ENCODE measurements at regions not wholly inside any gene's neighbourhood (a gene's known extent, or its start where the extent isn't known, plus 50 kb on each side); places are given as distances from the start of the nearest gene placed in this dataset.

DNA sequence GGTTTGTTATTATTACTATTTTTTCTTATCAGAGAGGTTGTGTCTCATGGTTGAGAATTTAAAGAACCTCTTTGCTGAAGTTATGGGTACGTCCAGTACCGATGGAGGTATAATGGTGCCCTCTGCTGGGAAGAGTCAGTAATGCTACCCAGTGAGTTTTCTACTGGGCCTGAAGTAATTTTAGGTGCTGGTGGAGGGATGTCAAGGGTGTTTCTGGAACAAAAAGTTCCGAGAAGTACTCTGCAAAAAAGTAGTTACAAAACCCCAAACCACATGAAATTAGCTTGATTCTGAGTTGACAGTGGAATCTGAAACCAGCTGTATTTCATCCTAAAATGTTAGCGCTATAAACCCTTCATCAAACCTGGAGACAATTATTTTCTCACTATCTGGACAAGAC, 102.5 kb upstream of the MID1 start:
- no peak overlapping the region for H3K27ac ChIP-seq (ENCODE audit: low read depth)
- 26% methylated on average over 4 of the region's 4 CpGs for WGBS

DNA sequence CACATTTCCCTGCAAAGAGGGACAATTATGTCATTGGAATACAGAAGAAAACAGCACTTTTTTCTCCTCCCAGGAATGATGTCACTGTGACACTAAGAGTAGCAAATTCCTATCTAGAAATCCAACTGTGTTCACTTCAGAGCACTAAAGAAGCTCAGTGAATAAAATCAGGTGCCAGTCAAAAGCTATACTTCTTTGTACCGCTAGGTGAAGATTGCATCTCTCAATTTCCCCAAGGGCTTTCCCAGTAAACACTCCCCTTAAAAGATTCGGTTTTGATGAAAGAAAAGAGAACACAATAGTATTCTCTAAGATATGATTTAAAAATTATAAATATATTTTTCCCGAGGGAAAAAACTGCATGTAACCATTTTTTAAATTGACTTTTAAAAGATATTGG, 104.7 kb upstream of the MID1 start:
- 78% methylated on average over 3 of the region's 3 CpGs for WGBS
- H3K36me3 ChIP-seq (ENCODE audit: insufficient read depth) = no peaks in the 10 kb centered on the region
- DNase-seq (ENCODE audit: extremely low spot score) = no peak
- H3K4me3 ChIP-seq (ENCODE audit: low read depth, low read length) = no peak overlapping the region
- no peaks in the 10 kb centered on the region for H3K4me1 ChIP-seq (ENCODE audit: insufficient read depth)
- no peak overlapping the region for H3K27ac ChIP-seq (ENCODE audit: low read depth)

More for the DNA sequence above, 102.5 kb upstream of the MID1 start:
- Histone ChIP-seq H3K4me3 (ENCODE audit: low read depth, low read length) (no peak overlapping the region), H3K4me1 (ENCODE audit: insufficient read depth) (no peaks in the 10 kb centered on the region), H3K36me3 (ENCODE audit: insufficient read depth) (no peaks in the 10 kb centered on the region)
- no peak for DNase-seq (ENCODE audit: extremely low spot score)

DNA sequence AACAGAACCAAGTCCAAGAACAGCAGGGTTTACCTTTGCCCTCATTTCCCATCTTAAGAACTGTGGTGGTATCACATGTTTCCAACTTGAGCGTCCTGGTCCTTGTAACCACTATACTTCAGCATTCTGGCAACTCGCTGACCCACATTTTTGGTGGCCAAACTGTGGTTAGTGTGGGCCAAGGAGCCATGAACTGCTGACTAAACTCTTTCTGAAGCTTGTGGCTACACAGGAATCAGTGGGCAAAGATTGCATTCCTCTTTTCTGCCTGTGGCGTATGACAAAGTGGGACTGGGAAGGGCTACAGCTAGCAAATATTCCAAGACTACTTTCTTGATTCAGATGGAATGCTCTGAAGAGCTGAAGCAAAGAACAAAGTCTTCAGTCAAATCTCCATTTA, 106.3 kb upstream of the MID1 start:
- DNase-seq (ENCODE audit: extremely low spot score) = no peak
- Histone ChIP-seq H3K27ac (ENCODE audit: low read depth) (no peak overlapping the region), H3K36me3 (ENCODE audit: insufficient read depth) (no peaks in the 10 kb centered on the region), H3K4me1 (ENCODE audit: insufficient read depth) (no peaks in the 10 kb centered on the region), H3K4me3 (ENCODE audit: low read depth, low read length) (no peak overlapping the region)
- WGBS = 95% methylated on average over 3 of the region's 3 CpGs

DNA sequence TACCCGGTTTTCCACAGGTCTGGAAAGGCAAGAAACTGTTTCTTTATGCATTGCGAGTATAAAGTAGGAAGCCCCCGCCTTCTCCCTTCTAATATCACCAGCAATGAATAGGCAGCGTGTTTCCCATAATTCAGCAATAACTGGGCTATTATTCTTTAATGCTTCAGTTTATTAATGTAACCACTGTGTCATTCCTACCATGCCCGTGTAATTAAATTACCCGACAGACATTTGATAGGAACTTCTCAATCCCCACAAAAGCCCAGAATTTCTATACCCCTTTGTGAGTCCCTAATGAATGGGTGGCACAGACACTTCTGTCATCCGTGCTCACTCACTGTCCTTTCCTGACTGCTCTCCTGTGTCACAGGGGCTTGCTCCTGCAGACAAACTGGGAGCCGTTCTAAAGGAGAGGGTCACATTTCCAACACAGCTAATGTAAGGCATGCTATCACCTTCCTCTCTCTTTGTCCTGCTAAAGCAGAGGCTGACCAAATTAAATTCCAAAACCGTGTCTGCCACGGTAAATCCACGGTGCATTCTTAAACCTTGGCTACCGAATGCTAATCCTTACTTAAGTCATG, 108.5 kb upstream of the MID1 start:
- Histone ChIP-seq H3K4me1 (ENCODE audit: insufficient read depth) (no peaks in the 10 kb centered on the region), H3K4me3 (ENCODE audit: low read depth, low read length) (no peak overlapping the region), H3K27ac (ENCODE audit: low read depth) (no peak overlapping the region), H3K36me3 (ENCODE audit: insufficient read depth) (no peaks in the 10 kb centered on the region)
- no peak for DNase-seq (ENCODE audit: extremely low spot score)
- WGBS = 80% methylated on average over 12 of the region's 12 CpGs

DNA sequence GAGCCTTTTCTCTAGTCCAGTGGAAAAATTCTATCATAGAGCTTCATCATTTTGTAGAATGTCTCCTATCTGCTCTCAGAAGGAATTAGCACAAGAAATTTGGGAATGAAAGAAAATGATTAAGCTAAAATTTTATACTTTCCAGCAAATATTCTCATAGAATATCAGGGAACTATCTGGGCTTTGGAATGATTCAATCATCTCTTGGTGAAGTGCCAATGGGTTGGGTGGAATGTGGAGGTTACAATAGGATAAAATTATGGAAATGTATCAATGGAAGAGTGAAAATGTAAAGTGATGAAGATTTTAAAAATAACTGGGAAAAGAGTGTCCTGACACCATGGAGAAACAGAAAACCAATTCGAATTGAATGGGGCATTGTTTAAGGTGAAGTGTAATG, 119.0 kb upstream of the MID1 start:
- no peak overlapping the region for H3K4me3 ChIP-seq (ENCODE audit: low read depth, low read length)

DNA sequence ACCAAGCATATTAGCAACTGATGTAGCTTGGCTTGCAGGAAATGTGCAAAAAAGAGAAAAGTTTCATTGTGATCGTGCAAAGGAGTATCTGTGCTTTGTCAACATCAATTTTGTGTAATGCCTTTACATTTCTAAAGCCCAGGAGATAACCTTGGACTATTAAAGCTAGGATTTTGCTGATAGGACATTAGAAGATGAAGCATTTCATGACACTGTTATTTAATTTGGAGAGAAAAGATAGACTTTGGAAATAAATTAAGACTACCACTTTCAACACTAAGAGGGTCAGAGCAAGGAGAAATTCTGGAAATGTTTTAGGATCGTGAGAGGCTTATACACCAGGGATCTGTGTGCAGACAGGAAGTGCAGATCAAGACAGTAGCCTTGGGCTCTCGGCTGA, 120.6 kb upstream of the MID1 start:
- no peak overlapping the region for H3K27ac ChIP-seq (ENCODE audit: low read depth)
- no peaks in the 10 kb centered on the region for H3K36me3 ChIP-seq (ENCODE audit: insufficient read depth)
- DNase-seq (ENCODE audit: extremely low spot score) = no peak
- no peak overlapping the region for H3K4me3 ChIP-seq (ENCODE audit: low read depth, low read length)
- no peaks in the 10 kb centered on the region for H3K4me1 ChIP-seq (ENCODE audit: insufficient read depth)
- 22% methylated on average over 3 of the region's 3 CpGs for WGBS

More for the DNA sequence above, 119.0 kb upstream of the MID1 start:
- 95% methylated on average over 1 of the region's 1 CpG for WGBS
- no peaks in the 10 kb centered on the region for H3K4me1 ChIP-seq (ENCODE audit: insufficient read depth)
- DNase-seq (ENCODE audit: extremely low spot score) = no peak
- no peaks in the 10 kb centered on the region for H3K36me3 ChIP-seq (ENCODE audit: insufficient read depth)
- no peak overlapping the region for H3K27ac ChIP-seq (ENCODE audit: low read depth)

DNA sequence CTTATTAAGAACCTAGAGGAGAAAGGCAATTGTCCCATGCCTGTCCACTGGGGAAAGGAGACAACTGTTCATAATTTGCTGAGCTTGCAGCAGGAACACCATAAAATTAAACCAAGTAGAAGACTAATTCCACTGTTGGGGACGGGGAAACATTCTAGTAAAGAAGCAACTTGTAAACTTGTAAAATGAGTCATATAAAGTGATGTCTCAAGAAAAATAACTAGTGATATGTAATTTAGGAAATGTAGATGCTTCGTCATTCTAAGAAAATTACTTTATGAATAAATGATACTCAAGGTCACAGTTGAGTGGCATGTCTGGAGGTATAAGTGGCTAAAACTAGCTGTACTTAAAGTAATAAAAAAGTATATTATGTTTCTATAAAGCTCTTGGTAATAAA, 121.2 kb upstream of the MID1 start:
- WGBS = 53% methylated on average over 2 of the region's 2 CpGs
- no peaks in the 10 kb centered on the region for H3K4me1 ChIP-seq (ENCODE audit: insufficient read depth)
- H3K4me3 ChIP-seq (ENCODE audit: low read depth, low read length) = no peak overlapping the region
- no peak for DNase-seq (ENCODE audit: extremely low spot score)
- H3K27ac ChIP-seq (ENCODE audit: low read depth) = no peak overlapping the region
- no peaks in the 10 kb centered on the region for H3K36me3 ChIP-seq (ENCODE audit: insufficient read depth)

DNA sequence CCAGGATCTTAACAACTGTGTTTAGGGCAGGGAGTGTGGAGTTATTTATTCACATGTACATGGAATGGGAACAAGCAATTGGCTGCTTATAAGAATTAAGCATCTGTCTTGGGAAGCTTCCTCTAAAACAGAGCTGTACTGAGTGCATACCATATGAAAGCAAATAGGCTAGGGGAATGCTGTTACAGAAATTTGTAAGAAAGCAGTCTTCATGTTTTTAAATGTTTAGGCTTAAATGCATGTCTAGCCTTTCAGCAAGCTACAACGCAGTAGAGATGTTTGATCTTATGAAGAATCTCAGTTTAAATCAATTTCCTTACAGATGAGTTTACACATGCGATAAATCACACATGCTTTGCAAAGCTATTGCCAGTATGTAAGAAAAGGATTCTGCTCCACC, 123.1 kb upstream of the MID1 start:
- no peaks in the 10 kb centered on the region for H3K36me3 ChIP-seq (ENCODE audit: insufficient read depth)
- H3K4me3 ChIP-seq (ENCODE audit: low read depth, low read length) = no peak overlapping the region
- H3K4me1 ChIP-seq (ENCODE audit: insufficient read depth) = no peaks in the 10 kb centered on the region
- DNase-seq (ENCODE audit: extremely low spot score) = no peak
- no peak overlapping the region for H3K27ac ChIP-seq (ENCODE audit: low read depth)
- 87% methylated on average over 2 of the region's 2 CpGs for WGBS

DNA sequence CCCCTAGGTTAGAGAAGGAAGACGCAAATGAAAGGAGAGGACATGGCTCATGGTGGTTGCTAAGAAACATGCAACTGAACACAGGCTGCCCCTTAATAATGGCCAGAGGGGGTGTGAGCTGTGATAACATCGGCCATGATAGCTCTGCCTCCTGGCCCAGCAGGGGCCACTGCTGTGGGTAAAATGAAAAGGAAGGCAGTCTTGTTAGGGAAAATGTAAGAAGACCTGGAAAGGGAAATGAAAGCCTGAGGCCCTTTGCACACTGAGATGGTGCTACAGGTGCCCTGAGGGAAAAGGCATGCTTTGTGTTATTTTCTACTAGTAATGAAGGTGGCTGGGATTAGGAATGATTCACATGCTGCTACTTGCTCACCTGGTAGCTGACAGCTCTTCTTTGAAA, 123.6 kb upstream of the MID1 start:
- no peak overlapping the region for H3K4me3 ChIP-seq (ENCODE audit: low read depth, low read length)
- 87% methylated on average over 2 of the region's 2 CpGs for WGBS
- DNase-seq (ENCODE audit: extremely low spot score) = no peak

DNA sequence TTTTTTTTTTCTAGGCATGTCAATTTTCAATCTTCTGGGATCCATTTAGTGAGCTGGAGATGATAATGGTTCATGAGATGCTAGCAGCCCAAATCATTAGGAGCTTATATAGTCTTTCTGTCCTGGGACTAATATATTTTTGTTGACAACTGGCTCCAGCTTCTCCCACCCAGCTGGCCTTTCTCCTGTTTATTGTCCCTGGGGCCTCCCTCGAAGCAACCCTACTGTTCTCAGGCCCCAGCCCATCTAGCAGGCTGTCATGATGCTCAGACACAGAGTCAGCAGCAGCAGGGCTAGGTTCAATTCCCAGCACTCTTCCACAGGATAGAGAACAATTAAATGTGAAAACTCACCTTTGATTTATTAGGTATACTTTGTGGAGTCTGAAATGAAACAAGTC, 127.6 kb upstream of the MID1 start:
- H3K27ac ChIP-seq (ENCODE audit: low read depth) = no peak overlapping the region
- no peak for DNase-seq (ENCODE audit: extremely low spot score)
- H3K4me3 ChIP-seq (ENCODE audit: low read depth, low read length) = no peak overlapping the region
- H3K36me3 ChIP-seq (ENCODE audit: insufficient read depth) = no peaks in the 10 kb centered on the region
- 64% methylated on average over 1 of the region's 1 CpG for WGBS
- H3K4me1 ChIP-seq (ENCODE audit: insufficient read depth) = no peaks in the 10 kb centered on the region

More for the DNA sequence above, 123.6 kb upstream of the MID1 start:
- Histone ChIP-seq H3K27ac (ENCODE audit: low read depth) (no peak overlapping the region), H3K4me1 (ENCODE audit: insufficient read depth) (no peaks in the 10 kb centered on the region), H3K36me3 (ENCODE audit: insufficient read depth) (no peaks in the 10 kb centered on the region)

DNA sequence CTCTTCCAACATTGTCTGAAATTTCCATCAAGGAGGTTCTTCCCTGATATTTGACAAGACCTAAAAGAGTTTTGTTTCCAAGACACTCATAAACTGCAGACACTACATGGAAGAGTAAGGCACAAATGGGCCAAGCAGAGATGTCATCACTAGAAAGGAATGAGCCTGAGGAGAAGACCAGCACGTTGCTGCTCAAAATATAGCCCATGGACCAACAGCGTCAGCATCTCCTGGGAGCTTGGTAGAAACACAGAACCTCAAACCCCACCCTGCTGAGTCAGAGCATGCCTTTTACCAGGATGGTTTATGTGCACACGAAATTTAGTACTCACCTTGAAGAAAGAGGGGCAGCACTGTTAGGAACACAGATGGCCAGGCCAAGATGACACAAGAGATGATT, 128.7 kb upstream of the MID1 start:
- 67% methylated on average over 3 of the region's 3 CpGs for WGBS
- DNase-seq (ENCODE audit: extremely low spot score) = no peak
- H3K4me1 ChIP-seq (ENCODE audit: insufficient read depth) = no peaks in the 10 kb centered on the region
- no peak overlapping the region for H3K4me3 ChIP-seq (ENCODE audit: low read depth, low read length)
- no peaks in the 10 kb centered on the region for H3K36me3 ChIP-seq (ENCODE audit: insufficient read depth)
- no peak overlapping the region for H3K27ac ChIP-seq (ENCODE audit: low read depth)

DNA sequence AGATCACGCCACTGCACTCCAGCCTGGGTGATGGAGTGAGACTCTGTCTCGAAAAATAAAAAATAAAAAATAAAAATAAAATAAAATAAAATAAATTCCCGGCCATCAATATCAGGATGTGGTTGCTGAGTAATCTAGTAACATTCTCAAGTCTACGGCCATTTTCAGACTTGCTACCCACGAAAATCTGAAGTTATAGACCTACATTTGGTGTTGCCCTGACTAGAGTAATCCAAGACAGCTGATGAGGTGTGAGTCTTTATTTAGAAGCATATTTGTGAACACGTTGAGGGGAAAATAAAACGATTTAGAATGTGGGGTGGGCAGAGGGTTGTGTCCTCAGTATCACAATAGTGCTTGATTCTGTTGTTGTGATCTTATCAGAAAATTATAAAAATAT, 130.2 kb upstream of the MID1 start:
- H3K36me3 ChIP-seq (ENCODE audit: insufficient read depth) = no peaks in the 10 kb centered on the region
- no peak overlapping the region for H3K4me3 ChIP-seq (ENCODE audit: low read depth, low read length)
- no peaks in the 10 kb centered on the region for H3K4me1 ChIP-seq (ENCODE audit: insufficient read depth)
- WGBS = 97% methylated on average over 7 of the region's 7 CpGs
- no peak overlapping the region for H3K27ac ChIP-seq (ENCODE audit: low read depth)
- DNase-seq (ENCODE audit: extremely low spot score) = no peak

DNA sequence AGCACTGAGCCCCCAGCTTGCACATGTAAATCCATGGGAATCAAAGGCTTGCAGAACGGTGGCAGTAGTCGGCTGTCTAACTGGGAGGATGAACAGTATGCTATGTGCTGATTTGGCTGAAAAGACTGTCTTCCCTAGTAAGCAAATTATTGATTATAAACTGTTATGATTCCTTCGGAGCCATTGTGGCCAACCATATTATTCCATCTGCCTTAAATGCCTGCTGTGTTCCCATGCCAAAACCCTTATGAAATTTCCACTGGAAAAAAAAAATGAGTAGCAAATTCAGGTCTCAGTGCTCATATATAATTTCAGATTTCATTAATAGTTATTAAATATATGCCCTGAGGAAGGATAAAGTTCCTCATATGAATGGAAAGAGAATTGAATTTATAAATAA, 132.7 kb upstream of the MID1 start:
- no peak overlapping the region for H3K27ac ChIP-seq (ENCODE audit: low read depth)
- H3K4me3 ChIP-seq (ENCODE audit: low read depth, low read length) = no peak overlapping the region
- H3K4me1 ChIP-seq (ENCODE audit: insufficient read depth) = no peaks in the 10 kb centered on the region
- WGBS = 82% methylated on average over 3 of the region's 3 CpGs
- no peaks in the 10 kb centered on the region for H3K36me3 ChIP-seq (ENCODE audit: insufficient read depth)
- no peak for DNase-seq (ENCODE audit: extremely low spot score)

DNA sequence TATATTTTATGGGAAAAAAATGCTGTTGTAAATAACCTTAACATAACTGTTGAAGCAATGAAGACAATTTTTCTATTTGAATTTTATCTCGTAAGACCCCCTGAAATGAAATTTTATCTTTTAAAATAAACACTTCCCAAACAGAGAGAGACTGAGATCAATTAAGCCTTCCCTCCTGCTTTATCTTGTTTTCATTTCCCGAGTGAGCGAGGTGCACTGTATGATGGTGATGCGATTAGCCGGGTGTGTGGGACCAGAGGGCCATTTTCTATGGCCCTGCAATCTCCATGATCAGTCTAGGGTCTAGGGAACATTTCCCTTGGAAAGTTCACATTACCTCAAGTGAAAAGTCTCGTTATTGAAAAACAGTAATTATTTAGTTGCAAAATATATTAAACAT, 134.1 kb upstream of the MID1 start:
- Histone ChIP-seq H3K27ac (ENCODE audit: low read depth) (no peak overlapping the region), H3K4me1 (ENCODE audit: insufficient read depth) (no peaks in the 10 kb centered on the region), H3K4me3 (ENCODE audit: low read depth, low read length) (no peak overlapping the region), H3K36me3 (ENCODE audit: insufficient read depth) (no peaks in the 10 kb centered on the region)
- no peak for DNase-seq (ENCODE audit: extremely low spot score)
- WGBS = 77% methylated on average over 6 of the region's 6 CpGs
